NCI-H2196 treated with DMSO at 0.1 percent for 48 hours (cell line): ENCODE measurements at regions not wholly inside any gene's neighbourhood (a gene's known extent, or its start where the extent isn't known, plus 50 kb on each side); places are given as distances from the start of the nearest gene placed in this dataset.

Source experiments
- DNase-seq: peaks from one replicate; lab custom pipeline; 2025; ENCODE audit not compliant: unreplicated experiment; lab: John Stamatoyannopoulos, UW

GRCh38 chr2:118622913-118623312 lies 224.5 kb downstream of the EN1 start:
- no peak for DNase-seq

GRCh38 chr2:118622108-118622507 lies 225.3 kb downstream of the EN1 start:
- DNase-seq, result no peak

GRCh38 chr2:118618279-118618678 lies 229.2 kb downstream of the EN1 start:
- no peak for DNase-seq

GRCh38 chr2:118616432-118616831 lies 231.0 kb downstream of the EN1 start:
- DNase-seq, result no peak

- no peak for DNase-seq
These were observed 232.6 kb downstream of the EN1 start for GRCh38 chr2:118614841-118615271.

- DNase-seq, result no peak
These were observed 233.7 kb downstream of the EN1 start for GRCh38 chr2:118613737-118614136.

- no peak for DNase-seq
These were observed 235.8 kb downstream of the EN1 start for GRCh38 chr2:118611691-118612090.

- DNase-seq, result no peak
These were observed 238.3 kb downstream of the EN1 start for GRCh38 chr2:118609138-118609537.

GRCh38 chr2:118607641-118608040 lies 239.8 kb downstream of the EN1 start:
- DNase-seq, result no peak

GRCh38 chr2:118604811-118605210 lies 242.6 kb downstream of the EN1 start:
- no peak for DNase-seq

GRCh38 chr2:118604371-118604770 lies 243.1 kb downstream of the EN1 start:
- DNase-seq, result no peak

- no peak for DNase-seq
These were observed 248.3 kb downstream of the EN1 start for GRCh38 chr2:118599141-118599540.

- no peak for DNase-seq
These were observed 250.8 kb downstream of the EN1 start for GRCh38 chr2:118596620-118597019.

- no peak for DNase-seq
These were observed 254.2 kb downstream of the EN1 start for GRCh38 chr2:118593257-118593656.

GRCh38 chr2:118591223-118591622 lies 256.2 kb downstream of the EN1 start:
- no peak for DNase-seq

GRCh38 chr2:118589721-118590120 lies 257.7 kb downstream of the EN1 start:
- DNase-seq, result no peak

- DNase-seq, result no peak
These were observed 258.6 kb downstream of the EN1 start for GRCh38 chr2:118588850-118589249.

- DNase-seq, result no peak
These were observed 261.1 kb downstream of the EN1 start for GRCh38 chr2:118586312-118586711.

- DNase-seq, result no peak
These were observed 262.6 kb downstream of the EN1 start for GRCh38 chr2:118584877-118585276.

GRCh38 chr2:118584062-118584749 lies 263.2 kb downstream of the EN1 start:
- no peak for DNase-seq

GRCh38 chr2:118582058-118582457 lies 265.4 kb downstream of the EN1 start:
- no peak for DNase-seq

- no peak for DNase-seq
These were observed 266.8 kb downstream of the EN1 start for GRCh38 chr2:118580651-118581050.

- no peak for DNase-seq
These were observed 267.3 kb downstream of the EN1 start for GRCh38 chr2:118580107-118580506.
